MV-4-11 (cell line): ENCODE measurements at regions not wholly inside any gene's neighbourhood (a gene's known extent, or its start where the extent isn't known, plus 50 kb on each side); places are given as distances from the start of the nearest gene placed in this dataset.

Source experiments
- DNase-seq: peaks from one replicate; lab custom pipeline; 2025; lab: John Stamatoyannopoulos, UW

DNA sequence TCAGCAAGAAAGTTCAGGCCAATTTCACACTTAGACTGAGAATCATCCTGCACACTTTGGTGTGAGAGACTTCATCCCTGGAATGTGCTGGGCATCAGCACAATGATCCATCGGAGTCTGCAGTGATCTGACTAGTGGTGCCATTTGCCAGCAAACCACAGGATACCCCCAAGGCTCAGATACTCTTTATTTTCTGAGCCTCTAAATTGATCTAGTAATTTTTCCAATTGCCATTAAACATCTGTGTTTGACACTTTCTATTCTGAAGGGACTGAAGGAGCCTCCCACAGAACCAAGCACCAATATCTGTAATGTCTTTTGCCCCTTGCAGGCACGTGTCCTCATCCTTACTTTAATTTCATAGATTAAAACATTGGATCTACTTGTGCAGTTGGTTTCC, 485.3 kb upstream of the SMIM21 start:
- no peak for DNase-seq

DNA sequence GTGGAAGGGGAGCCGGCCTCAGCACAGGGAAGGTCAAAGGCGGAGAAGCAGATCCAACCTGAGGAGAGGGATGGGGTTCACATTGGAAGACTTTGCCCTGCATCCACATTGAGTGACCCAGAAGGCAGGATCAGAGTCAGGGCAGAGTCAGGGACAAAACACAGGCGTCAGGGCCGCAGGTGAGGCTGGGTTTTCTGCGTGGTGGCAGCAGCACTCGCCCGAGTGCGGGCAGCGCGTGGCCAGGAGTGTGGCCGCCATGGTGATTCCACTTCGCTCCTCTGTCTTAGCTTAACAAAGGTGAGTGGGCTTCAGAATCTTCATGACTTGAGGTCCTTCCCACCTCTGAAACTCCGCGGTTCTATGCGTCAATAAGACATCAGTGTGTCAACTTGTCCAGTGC, 476.9 kb upstream of the SMIM21 start:
- DNase-seq = no peak

DNA sequence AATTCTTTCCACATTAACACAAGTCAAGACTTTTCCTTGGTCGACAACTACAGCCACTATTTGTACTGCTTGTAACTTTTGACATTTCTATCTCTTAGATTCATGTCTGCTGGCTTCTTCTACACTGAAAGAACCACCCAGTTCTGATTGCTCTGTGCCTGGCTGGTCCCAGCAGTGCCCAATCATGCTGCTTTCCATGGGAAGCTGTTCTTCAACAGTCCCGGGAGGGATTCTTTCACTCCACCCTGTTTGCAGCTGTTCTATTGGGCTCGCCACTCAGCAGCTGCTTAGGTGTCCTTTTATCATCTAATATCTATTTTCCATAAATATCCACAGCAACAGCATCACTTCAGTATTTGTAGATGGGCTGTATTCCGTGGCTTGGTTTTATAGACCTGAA, 471.1 kb upstream of the SMIM21 start:
- no peak for DNase-seq

DNA sequence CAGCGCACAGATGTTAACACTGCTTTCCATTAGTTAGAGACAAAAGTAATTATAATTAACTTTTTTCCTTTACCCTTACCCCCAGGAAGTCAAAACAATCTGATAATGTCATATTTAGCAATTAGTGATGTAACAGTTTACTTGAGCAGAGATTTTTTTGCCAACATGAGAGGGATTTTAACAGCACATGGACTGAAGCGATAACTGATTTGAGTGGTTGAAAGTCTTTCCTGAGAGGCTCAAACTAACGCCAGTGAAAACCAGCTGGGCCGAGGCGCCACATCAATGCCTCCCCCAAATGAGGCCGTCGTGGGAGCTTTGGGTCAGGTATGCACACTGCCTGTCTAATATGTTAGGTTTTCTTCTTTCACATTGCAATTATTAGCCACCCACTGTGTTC, 469.9 kb upstream of the SMIM21 start:
- DNase-seq = no peak

DNA sequence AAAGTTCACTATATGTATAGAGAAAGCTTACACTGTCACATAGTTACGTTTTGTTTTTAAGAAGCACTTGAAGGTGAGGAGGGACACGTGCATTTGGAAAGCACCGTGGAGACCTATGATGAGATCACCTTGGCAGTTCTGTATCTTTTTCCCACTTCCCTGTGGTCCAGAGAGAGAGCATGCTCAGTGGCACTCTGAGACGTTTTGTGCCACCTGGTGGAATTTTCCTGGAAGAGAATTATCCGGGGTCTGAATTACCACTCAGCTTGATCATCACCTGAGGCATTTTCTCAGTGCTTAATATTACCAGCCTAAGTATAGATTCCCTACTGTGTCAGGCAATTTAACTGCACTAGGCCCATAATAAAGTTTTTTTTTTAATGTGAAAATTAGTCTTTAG, 469.4 kb upstream of the SMIM21 start:
- DNase-seq = no peak

DNA sequence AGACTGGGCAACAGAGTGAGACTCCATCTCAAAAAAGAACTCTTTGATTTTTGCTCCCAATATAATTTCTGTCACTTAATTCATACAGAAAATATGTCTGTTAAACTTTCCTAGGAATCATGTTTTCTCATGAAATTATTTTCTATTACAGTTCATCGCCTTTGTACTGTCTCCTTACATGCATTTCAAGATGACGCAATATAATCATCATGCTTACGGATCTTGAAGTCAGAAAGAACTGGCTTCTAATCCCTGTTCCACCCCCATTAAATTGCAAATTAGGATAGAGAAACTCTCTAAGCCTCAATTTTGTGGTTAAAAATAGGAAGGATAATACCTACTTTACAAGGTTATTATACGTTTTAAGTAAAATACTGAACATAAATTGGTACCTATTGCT, 467.6 kb upstream of the SMIM21 start:
- no peak for DNase-seq

DNA sequence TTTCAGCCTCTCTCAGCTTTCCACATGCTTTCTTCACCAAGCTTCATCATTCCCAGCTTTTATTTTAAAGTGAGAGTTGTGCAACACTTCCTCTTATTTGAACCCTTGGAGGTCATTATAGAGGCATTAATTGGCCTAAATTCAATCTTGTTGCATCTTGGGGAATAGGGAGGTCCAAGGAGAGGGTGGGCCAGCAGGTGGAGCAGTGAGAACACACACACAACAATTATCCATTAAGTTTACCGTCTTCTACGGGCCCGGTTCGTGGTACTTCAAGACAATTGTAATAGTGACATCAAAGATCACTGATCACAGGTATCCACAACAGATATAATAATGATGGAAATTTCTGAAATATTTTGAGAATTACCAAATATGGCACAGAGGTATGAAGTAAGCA, 457.2 kb upstream of the SMIM21 start:
- no peak for DNase-seq

DNA sequence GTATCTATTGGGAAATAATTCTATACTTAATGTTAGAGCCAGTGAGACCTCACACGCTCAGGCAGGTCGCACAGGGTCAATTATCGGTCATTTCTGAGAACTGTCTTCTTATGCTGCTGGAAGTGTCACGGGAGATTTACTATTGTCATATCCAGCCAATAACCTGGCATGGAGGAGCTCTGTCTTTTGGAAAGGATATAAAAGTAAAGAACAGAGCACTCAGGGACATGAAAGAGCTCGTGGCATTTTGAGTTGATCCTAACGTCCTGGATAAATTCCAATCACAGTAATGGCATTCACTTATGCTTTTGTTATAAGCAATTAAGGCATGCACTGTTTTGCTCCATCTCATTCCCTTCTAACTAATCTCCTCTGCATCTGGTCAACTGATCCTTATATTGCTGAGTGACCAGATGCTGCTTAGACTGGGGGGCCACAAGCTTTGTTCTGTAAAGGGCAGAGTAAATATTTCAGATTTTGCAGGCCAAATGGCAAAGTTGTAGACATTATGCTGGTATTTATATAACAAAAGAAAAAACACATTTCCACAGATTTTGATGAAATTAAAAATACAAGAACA, 453.5 kb upstream of the SMIM21 start:
- no peak for DNase-seq

DNA sequence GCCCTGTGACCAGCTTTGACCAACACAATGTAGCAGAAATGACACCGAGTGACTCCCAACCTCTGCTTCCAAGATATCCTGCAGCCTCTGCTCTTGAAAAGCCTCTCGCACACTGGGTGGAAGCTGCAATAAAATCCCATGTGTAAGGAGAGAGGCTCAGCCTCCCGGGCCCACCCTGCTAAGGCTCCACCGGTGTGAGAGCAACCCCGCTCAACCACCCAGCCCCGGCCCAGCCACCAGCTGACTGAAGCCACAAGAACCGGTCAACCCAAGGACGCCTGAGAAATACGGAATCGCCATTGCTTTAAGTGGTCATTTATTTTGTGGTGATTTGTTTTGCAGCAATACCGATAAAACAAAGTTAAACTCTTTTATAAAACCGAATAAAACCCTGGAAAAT, 452.8 kb upstream of the SMIM21 start:
- DNase-seq = no peak

DNA sequence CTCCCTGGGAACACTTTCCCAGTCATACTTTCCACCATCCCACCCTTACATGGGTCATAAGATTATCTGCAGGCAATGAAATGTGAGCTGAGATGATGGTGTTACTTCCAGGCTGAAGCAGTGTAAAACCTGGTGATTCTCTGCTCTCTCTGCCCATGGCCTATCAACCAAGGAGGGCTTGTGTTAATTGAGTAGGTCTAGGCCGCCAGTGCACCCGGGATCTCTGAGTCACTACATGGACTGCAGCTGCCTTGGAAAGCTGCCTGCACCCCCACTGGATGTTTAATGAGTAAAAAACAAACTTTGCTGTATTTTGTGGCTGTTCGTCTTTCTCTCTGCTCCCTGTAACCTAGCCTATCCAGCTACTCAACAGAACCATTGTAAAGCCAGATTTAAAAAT, 451.7 kb upstream of the SMIM21 start:
- DNase-seq = no peak

DNA sequence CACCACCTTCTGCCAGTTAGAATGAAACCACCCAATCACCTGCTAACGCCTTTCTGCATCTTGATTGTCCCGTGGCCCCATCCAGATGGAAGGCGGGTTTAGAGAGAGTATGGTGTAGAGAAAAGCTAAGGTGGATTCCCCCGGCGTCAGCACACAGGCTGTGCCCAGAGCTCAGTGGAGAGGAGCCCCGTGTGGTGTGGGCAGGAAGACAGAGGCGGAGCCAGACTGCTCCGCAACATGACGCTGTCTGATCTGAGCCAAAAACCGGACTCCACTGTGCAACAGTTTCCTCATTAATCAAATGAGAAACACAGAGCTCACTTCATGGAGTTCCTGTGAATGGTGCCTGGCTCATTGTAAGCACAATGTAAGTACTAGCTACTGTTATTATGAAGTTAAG, 448.1 kb upstream of the SMIM21 start:
- DNase-seq = no peak

DNA sequence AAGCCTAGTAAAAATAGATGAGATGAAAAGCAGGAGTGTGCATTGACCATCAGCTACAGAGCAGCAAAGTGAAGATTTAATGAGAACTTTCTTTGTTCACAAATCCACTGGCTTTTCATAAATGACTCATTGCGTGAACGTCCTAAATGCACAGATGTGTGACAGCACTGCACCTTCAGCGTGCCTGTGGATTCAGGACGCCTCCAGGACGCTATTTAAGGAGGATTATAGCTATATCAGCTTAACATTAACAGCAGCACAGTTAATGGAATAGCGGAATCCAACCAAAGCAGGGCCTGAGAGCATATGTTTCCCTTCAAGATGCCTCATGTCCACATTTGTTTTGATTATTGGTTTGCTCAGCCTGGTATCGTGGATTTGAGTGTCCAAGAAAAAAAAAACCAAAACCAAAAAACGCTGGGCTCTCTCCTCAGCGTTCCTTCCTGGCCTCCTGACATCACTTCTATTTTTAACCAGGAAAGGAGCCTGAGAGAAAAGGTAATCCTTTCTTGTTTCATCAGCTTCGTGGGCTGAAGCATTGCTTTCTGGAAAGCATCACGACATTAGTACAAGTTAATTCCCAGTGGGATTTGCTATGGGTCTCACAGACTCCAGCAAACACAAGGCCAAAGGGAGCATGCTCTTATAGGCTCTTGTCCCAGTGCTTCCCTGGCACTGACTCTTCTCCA, 447.0 kb upstream of the SMIM21 start:
- no peak for DNase-seq

DNA sequence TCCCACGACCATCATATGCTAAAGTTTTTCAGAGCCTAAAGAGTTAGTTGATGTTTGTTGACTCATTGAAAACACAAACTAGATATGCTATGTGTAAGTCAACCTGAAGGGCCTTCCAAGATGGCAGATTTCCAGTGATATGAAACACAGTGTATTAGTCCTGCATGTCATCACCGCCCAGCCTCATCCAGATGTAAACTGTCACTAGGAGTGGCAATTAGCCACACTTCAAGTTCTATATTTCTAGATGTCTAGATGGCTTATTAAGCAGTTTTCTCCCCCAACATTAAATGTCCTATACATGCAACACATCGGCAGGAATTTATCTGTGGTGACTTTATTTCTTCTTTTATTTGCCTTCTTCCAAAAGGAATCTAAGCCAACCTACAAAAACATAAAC, 444.1 kb upstream of the SMIM21 start:
- DNase-seq = no peak

DNA sequence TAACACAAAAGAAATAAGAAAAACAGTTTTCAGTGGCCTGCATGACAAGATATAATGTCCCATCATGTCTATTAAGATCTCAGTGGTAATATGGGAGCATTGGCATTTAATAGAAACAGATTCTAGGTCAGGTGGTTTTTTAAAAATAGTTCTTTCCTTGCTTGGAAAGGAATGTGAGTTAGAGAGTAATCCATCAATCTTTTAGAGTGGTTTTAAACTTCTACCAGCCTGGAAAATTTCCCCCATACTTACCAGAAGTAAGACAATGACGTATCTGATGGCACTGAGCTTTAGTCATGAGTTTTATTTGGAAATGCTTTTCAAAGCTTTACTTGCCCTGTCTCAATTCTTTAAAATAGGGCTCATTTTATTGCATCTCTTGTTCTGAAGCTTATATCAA, 441.7 kb upstream of the SMIM21 start:
- DNase-seq = no peak

DNA sequence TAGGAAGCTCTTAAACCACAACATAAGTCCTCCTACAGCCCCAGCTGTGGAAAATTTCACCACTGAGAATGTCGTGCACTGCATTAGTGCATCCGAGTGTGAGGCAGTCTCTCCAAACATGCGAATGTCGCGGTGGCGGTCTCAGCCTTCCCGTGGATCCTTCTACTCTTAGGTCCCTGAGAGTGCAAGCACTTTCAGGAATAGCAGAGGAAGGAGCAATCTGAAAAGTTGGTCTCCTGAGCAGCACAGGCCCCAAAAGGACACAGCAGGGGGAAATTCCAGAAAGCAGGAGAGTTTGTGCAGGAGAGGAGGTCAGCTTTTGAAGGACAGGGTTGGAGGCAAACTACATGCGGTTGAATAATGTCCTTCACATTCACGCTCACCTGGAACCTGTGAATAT, 440.5 kb upstream of the SMIM21 start:
- DNase-seq = no peak

DNA sequence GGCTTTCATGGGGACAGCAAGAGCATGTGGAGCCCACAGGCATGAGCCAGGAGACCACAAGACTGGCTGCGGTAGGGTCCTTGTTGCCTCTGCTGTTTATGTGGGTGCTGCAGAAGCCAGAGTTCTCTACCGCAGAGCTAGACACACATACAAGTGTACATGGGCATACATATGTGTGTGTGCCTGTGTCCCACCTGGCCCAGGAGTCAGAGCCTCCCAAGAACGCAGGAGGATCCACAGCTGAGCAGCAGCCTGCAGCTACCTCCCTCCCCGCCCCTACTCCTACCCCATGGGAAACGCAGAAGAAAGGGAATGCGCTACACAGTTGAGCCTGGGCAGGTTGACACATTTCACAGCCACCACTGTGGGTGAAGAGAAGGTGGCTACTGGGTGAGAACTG, 438.1 kb upstream of the SMIM21 start:
- DNase-seq = no peak

DNA sequence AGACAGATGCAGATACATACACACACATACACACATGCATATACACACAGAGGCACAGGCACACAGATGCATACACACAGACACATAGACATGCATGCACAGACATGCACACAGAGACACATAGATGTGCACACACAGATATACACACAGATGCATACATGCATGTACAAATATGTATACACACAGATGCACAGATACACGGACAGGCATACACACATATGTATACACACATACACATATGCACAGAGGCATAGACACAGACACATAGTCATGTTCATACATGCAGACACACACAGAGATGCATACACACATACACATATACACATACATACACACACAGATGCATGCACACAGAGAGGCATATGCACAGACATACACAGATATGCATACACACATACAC, 437.3 kb upstream of the SMIM21 start:
- DNase-seq = no peak

DNA sequence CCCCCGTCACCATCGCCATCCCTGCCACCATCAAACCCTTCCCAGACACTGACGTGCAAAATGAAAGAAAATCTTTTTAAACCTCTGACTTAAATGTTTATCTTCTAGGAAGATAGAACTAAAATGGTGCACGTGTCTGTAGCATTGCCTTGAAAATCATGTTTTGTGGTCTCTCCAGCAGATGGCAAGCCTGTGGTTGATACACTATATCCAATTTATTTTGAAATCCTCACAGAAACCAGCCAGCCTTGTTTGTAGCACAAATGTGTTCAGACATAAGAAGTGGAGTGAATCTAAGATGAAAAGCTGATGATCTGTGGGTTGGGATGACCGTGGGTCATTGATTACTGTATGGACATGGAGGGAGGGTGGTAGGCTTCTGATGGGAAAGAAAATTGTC, 436.2 kb upstream of the SMIM21 start:
- DNase-seq = peak; percentile 4

DNA sequence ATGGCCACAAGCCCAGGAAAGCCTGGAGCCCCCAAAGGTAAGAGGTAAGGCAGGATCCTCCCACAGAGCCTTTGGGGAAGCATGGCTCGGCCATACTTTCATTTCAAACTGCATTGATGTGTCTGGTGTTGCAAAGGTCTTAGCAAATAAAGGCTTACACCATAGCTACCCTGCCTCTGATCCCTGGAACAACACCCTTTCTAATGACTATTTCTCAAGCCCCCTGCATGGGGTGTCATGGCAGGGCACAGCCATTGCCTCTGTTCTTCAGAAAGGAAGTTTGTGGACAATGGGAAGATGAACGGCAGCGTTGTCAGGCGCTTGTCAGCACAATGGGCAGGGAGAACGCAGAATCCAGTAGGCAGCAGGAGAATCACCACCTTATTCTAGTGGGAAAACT, 435.0 kb upstream of the SMIM21 start:
- no peak for DNase-seq

DNA sequence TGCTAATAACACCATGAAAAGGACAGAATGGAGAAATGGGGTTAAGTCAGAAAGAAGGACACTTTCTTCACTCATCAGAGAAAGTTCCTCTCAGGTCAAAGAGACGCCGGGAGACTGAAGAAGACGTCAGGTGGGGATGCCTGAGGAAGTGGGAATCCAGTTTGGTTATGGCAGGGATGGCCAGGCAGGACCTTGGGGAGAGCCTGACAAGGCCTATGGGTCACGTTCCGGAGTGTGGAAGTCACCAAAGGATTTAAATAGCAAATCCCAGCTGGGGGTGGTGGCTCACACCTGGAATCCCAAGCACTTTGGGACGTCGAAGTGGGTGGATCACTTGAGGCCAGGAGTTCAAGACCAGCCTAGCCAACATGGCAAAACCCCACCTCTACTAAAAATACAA, 432.7 kb upstream of the SMIM21 start:
- DNase-seq = no peak

DNA sequence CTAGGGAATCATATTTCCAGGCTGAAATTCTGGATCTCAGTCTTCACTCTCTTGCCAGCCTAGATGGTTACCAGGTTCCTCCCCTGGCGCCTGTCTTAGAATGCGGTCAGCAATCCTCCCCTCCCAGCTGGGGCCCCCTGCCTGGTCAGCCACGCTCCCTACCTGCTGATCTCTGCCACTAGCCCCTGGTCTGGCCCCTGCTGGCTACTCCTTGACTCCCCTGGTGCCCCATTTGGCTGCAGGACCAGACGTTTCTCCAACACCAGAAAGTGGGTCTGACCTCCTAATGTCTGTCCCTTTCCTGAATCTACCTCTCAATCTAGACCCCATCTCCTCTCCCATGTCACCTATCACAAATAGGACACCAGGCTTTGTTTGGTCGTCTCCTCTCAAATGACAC, 432.0 kb upstream of the SMIM21 start:
- DNase-seq = no peak

DNA sequence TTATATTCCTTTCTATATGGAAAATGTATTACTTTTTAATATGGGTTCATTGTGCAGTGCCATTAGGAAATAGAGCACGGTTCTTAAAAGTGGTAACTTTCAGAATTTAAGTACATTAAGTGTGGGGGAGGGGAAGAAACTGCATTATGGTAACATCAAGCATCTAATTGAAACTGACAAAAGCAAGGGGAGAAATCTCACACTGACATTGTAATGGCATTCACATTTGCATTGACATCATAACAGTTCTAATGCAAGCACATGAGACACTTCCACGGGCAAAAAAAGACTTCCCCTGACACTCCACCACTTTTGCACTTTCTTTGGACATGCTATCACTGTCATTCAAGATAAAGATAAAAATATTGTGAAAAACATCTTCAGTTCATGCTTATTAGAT, 431.3 kb upstream of the SMIM21 start:
- DNase-seq = no peak

DNA sequence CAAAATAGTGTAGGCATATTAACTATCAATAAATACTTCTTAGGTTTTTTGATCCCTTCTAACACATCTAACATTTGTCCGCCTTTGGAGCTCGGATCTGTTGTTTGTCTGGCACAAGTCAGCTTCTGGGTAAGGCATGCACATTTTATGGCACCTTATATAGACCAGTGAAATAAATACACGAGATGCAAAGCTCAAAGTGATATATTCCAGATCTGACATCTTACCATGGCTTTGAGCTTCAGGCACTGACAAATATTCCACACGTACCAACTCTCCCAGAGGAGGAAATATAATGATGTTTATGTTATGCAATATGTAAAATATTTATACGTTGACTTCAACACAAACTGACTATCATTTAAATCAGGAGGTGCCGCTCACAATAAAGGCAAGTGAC, 430.1 kb upstream of the SMIM21 start:
- DNase-seq = no peak

DNA sequence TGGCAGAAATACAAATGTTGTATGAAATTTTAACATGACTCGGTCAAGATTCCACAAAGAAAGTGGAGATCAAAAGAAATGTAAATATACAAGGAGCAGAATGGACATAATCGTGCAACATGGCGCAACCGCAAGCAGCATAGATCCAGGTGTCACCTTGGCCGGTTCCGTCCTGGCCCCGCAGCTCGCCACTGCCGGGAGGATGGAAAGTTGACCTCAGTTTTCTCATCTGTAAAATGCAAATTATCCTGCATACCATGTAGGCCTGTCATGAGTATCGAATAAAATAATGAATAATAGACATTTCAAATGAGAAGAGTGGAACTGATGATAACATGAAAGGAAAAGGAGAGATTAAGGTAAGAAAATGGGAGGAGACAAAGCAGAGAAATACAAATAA, 427.3 kb upstream of the SMIM21 start:
- DNase-seq = no peak

DNA sequence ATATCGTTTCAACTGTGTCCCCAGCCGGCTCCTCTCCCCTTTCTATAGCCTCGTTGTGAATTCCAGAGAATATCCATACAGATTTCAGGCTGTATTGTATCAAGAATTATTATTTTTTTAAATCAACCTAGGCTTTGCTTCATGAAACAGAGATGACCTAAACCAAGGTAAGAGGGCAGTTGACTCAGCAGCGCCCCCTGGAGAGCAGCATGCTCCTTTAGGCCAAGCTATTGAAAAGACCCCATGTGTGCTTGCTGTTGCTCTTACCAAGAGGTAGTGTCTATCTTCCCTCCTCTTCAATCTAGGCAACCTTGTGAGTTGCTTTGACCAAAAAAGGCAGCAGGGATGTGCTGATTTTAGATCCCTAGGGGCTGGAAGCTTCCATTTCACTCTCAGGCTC, 426.7 kb upstream of the SMIM21 start:
- no peak for DNase-seq
